HL-60 (cell line): ENCODE measurements at regions not wholly inside any gene's neighbourhood (a gene's known extent, or its start where the extent isn't known, plus 50 kb on each side); places are given as distances from the start of the nearest gene placed in this dataset.

Experiments
- CTCF ChIP-seq: IDR thresholded peaks from one replicate; pipeline ENCODE4 v1.5.1; 2011; ENCODE audit warnings: low read length, control low read depth, inconsistent platforms; ENCODE audit not compliant: insufficient read depth
- POLR2AphosphoS5 ChIP-seq: IDR thresholded peaks from 2 replicates; pipeline ENCODE4 v1.6.1; 2012; ENCODE audit warnings: low read depth

- TF ChIP-seq CTCF (no peak), POLR2AphosphoS5 (no peak)
Observed at GRCh38 chr4:20627866-20628265, 72.4 kb upstream of the PACRGL start.
